Transverse colon (tissue), 4 donors: ENCODE measurements at regions not wholly inside any gene's neighbourhood (a gene's known extent, or its start where the extent isn't known, plus 50 kb on each side); places are given as distances from the start of the nearest gene placed in this dataset.

Source experiments
- DNase-seq: peaks from one replicate; pipeline ENCODE4 v3.0.0-alpha.2; 2019
- H3K27ac ChIP-seq, 4 donors: fragments of 200-600 bp; sonication (generic); 2 replicates each; pipeline ENCODE4 v1.5.1; 2016 to 2018; ENCODE audit warnings: inconsistent platforms in 4 of 4
- H3K27me3 ChIP-seq: fragments of 200-600 bp; sonication (generic); 2 replicates; pipeline ENCODE4 v1.5.1; 2017; ENCODE audit warnings: inconsistent platforms
- H3K36me3 ChIP-seq, 4 donors: fragments of 200-600 bp; sonication (generic); 2 replicates each; pipeline ENCODE4 v1.5.1; 2017 to 2019; ENCODE audit warnings: inconsistent platforms in 4 of 4
- H3K4me1 ChIP-seq, 4 donors: fragments of 200-600 bp; sonication (generic); 2 replicates each; pipeline ENCODE4 v1.5.1; 2017 to 2020; ENCODE audit warnings: inconsistent platforms in 4 of 4
- H3K4me3 ChIP-seq, 4 donors: fragments of 200-600 bp; sonication (generic); 1 replicate in 1 of 4; 2 replicates in 3 of 4; pipeline versions ENCODE4 v1.5.1 to v1.6.1; 2017 to 2019; ENCODE audit warnings: inconsistent platforms in 4 of 4
- H3K9me3 ChIP-seq, 2 donors: fragments of 200-600 bp; sonication (generic); 2 replicates each; pipeline ENCODE4 v1.5.1; 2017 to 2019; ENCODE audit warnings: inconsistent platforms in 2 of 2
- EP300 ChIP-seq: sonication (generic); formaldehyde crosslinking; IDR thresholded peaks from one replicate; pipeline ENCODE4 v1.6.1; 2017; ENCODE audit warnings: antibody characterized with exemption, low read depth
- POLR2A ChIP-seq: fragments of 450-650 bp; IDR thresholded peaks from one replicate; pipeline ENCODE4 v1.6.1; 2016; ENCODE audit warnings: antibody characterized with exemption, mild to moderate bottlenecking, moderate library complexity
- POLR2AphosphoS5 ChIP-seq, 3 donors: sonication (generic); formaldehyde crosslinking; IDR thresholded peaks; one replicate each; pipeline ENCODE4 v1.6.1; 2016; ENCODE audit warnings: antibody characterized with exemption in 3 of 3
- WGBS, 2 donors: methylation state at CpG; one replicate each; pipeline ENCODE4 v1.1.5; 2018; ENCODE audit warnings: low coverage in 1 of 2; 5-methylcytosine and 5-hydroxymethylcytosine counted together
- in situ Hi-C, 4 donors: fragments of 200-750 bp; cut with MboI; loops; one replicate each; pipeline versions ENCODE4 v1.15.0 to v1.15.1; 2017; ENCODE audit warnings: low sequenced_read_pairs in 3 of 4, low pct_ligation_motif_present in 1 of 4, low pct_unique_long_range_greater_than_20kb in 1 of 4
- intact Hi-C: fragments of 100-400 bp; cut with DNase I; formaldehyde crosslinking; loops from one replicate; pipeline ENCODE4 v1.15.1; 2023; ENCODE audit warnings: low total_unique reads
- TF ChIP-seq, protein P1 (sequence below), 5 experiments: fragments of 200-600 bp in 3 of 5; fragments of 450-650 bp in 2 of 5; sonication (generic) in 3 of 5; IDR thresholded peaks; 1 replicate in 2 of 5; 2 replicates in 3 of 5; pipeline ENCODE4 v1.5.1; 2016 to 2017; ENCODE audit warnings: antibody characterized with exemption in 5 of 5, inconsistent platforms in 3 of 5, mild to moderate bottlenecking in 2 of 5, moderate library complexity in 1 of 5

DNA sequence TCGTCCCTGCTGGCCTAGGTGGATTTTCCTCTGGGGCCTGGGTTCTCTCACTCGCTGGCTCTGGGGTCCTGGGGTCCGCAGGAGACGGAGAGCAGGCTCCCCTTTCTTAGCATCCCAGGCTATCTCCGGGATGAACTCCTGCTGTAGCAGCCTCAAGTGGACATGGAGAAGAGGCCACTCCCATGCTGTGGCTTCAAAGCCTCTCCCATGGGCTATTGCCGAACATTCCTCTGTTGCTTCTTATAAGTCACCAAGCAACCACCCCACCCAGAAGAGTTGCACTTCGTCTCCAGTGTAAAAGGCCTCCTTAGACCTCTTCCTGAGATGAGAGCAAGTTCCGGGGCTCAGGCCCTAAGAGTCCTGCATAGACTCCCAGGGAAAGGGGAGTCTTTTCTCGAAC, 124.0 kb upstream of the RCN1 start:
- intact Hi-C loops = no loop called here
- in situ Hi-C loops = no loop called here
- H3K9me3 ChIP-seq = no peaks in the 10 kb centered on the region
- no peak for DNase-seq
- no peaks in the 10 kb centered on the region for H3K4me1 ChIP-seq
- TF ChIP-seq, protein P1, sequence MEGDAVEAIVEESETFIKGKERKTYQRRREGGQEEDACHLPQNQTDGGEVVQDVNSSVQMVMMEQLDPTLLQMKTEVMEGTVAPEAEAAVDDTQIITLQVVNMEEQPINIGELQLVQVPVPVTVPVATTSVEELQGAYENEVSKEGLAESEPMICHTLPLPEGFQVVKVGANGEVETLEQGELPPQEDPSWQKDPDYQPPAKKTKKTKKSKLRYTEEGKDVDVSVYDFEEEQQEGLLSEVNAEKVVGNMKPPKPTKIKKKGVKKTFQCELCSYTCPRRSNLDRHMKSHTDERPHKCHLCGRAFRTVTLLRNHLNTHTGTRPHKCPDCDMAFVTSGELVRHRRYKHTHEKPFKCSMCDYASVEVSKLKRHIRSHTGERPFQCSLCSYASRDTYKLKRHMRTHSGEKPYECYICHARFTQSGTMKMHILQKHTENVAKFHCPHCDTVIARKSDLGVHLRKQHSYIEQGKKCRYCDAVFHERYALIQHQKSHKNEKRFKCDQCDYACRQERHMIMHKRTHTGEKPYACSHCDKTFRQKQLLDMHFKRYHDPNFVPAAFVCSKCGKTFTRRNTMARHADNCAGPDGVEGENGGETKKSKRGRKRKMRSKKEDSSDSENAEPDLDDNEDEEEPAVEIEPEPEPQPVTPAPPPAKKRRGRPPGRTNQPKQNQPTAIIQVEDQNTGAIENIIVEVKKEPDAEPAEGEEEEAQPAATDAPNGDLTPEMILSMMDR (IDR thresholded peaks at IDR 0.05) = no peak
- TF ChIP-seq POLR2AphosphoS5 (IDR thresholded peaks at IDR 0.05) (no peak), POLR2A (no peak), EP300 (no peak)
- no peak overlapping the region for H3K27ac ChIP-seq
- no peaks in the 10 kb centered on the region for H3K36me3 ChIP-seq
- 63% methylated on average over 9 of the region's 9 CpGs; no CpG with 5 or more reads in 1 of the 2 donors for WGBS, 2 donors
- no peak overlapping the region for H3K4me3 ChIP-seq
- no peaks in the 10 kb centered on the region for H3K27me3 ChIP-seq

DNA sequence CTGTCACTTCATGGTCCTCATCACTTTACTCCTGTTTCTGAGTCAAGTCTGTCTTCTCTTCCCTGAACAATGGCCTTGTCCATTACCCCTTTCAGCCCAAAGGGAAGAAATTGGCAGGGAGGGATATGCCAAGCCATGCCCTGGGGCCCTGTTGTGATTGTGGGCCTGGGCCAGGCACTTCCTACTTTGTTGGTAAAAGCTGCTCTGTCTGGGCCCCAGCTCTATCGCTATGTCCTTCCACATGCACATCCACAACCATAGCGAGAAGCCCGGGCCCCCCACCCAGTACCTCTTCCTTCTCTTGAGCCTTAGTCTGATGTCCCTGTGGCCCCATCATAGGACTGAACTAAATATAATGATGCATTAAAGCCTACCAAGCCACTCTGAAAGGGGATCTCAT, 126.7 kb upstream of the RCN1 start:
- in situ Hi-C loops (no loop called here), intact Hi-C loops (no loop called here)
- TF ChIP-seq POLR2A = no peak
- TF ChIP-seq EP300 = no peak
- TF ChIP-seq POLR2AphosphoS5 (IDR thresholded peaks at IDR 0.05) = no peak
- TF ChIP-seq, protein P1 (IDR thresholded peaks at IDR 0.05) = no peak
- H3K27ac ChIP-seq = no peak overlapping the region
- no peaks in the 10 kb centered on the region for H3K9me3 ChIP-seq
- no peaks in the 10 kb centered on the region for H3K27me3 ChIP-seq
- 55% methylated on average over 3 of the region's 3 CpGs; no CpG with 5 or more reads in 1 of the 2 donors for WGBS, 2 donors
- H3K4me3 ChIP-seq = no peak overlapping the region
- no peaks in the 10 kb centered on the region for H3K36me3 ChIP-seq
- no peaks in the 10 kb centered on the region for H3K4me1 ChIP-seq
- DNase-seq = no peak

DNA sequence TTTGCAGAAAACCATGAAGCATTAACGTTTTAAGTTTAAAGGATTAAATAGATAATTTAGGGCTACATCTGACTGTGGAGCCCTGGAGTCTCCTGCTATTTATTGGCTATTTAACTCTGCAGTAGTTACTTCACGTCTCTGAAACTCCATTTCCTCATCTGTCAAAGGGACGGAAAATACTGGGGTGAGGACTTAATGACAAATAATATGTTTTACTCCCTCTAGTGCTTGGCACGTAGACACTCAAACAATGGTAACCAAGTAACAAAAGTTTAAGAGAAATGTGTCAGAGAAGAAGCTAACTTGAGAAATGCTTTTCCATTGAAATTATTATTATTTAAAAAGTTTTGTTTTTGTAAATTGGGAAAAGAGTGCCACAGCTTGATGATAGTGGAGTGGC, 130.7 kb upstream of the RCN1 start:
- in situ Hi-C loops = no loop called here

DNA sequence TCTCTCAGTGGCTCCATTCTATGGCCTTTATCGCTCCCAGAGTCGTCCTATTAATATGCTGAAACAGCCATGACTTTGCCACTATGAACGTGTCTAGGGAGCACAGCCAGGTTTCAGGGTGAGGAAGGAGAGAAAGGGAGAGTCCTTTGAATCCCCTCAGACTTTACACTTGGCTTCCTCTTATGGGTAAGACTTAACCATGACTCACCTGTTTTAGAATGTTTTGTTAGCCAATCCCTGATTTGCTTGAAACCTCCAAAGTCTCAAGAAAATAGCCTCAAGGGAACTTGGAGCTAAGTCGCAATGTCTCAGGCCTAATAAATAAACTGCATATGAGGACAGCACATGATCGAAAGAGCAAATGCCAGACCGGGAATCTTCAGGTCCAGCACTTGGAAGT, 131.2 kb upstream of the RCN1 start:
- no peak overlapping the region for H3K27ac ChIP-seq
- WGBS, 2 donors = 77 to 87% methylated on average over 3 to 6 of the region's 6 CpGs
- H3K4me3 ChIP-seq = no peak overlapping the region
- in situ Hi-C loops = no loop called here
- DNase-seq = no peak
- TF ChIP-seq, protein P1 (IDR thresholded peaks at IDR 0.05) = no peak
- no peak for TF ChIP-seq EP300
- TF ChIP-seq POLR2AphosphoS5 (IDR thresholded peaks at IDR 0.05) = no peak
- TF ChIP-seq POLR2A = no peak
- no peaks in the 10 kb centered on the region for H3K4me1 ChIP-seq
- no peaks in the 10 kb centered on the region for H3K36me3 ChIP-seq
- intact Hi-C loops = no loop called here
- no peaks in the 10 kb centered on the region for H3K9me3 ChIP-seq
- no peaks in the 10 kb centered on the region for H3K27me3 ChIP-seq

More for the DNA sequence above, 130.7 kb upstream of the RCN1 start:
- Histone ChIP-seq H3K9me3 (no peaks in the 10 kb centered on the region), H3K27me3 (no peaks in the 10 kb centered on the region), H3K27ac (no peak overlapping the region), H3K36me3 (no peaks in the 10 kb centered on the region), H3K4me3 (no peak overlapping the region), H3K4me1 (no peaks in the 10 kb centered on the region)
- intact Hi-C loops = no loop called here
- WGBS, 2 donors = 55 to 69% methylated on average over 4 of the region's 4 CpGs
- no peak for DNase-seq
- TF ChIP-seq, protein P1 (IDR thresholded peaks at IDR 0.05) = no peak
- no peak for TF ChIP-seq POLR2A
- TF ChIP-seq POLR2AphosphoS5 (IDR thresholded peaks at IDR 0.05) = no peak
- TF ChIP-seq EP300 = no peak
